SK-N-SH treated with all-trans-retinoic acid at 6 μM for 48 hours (cell line): ENCODE measurements at regions not wholly inside any gene's neighbourhood (a gene's known extent, or its start where the extent isn't known, plus 50 kb on each side); places are given as distances from the start of the nearest gene placed in this dataset.
"Not testable (repeated sequence)": the region's sequence is repeated elsewhere in the genome, so short reads cannot be mapped to it uniquely, and the experiment has no call there.

Experiments
- ATAC-seq: fragments of 200-7000 bp; cut with Tn5 transposase; 3 replicates; pipeline ENCODE4 v1.9.1; 2020; ENCODE audit warnings: mild to moderate bottlenecking, moderate library complexity
- ARNTL ChIP-seq: fragments of 450-650 bp; formaldehyde crosslinking; IDR thresholded peaks from 2 replicates; pipeline ENCODE4 v1.5.0; 2020; ENCODE audit warnings: low read depth, mild to moderate bottlenecking, moderate library complexity, borderline replicate concordance
- BACH2 ChIP-seq: fragments of 250-450 bp; sonication (Bioruptor Pico); IDR thresholded peaks from 2 replicates; pipeline ENCODE4 v1.9.0; 2021; ENCODE audit warnings: mild to moderate bottlenecking, borderline replicate concordance
- CREB5 ChIP-seq: fragments of 250-450 bp; sonication (Bioruptor Pico); IDR thresholded peaks from 2 replicates; pipeline ENCODE4 v1.5.1; 2020; ENCODE audit warnings: low read depth, mild to moderate bottlenecking, moderate library complexity
- CSRNP3 ChIP-seq: fragments of 250-450 bp; sonication (Bioruptor Pico); IDR thresholded peaks from 2 replicates; pipeline ENCODE4 v1.5.1; 2021; ENCODE audit warnings: mild to moderate bottlenecking, moderate library complexity
- ESRRG ChIP-seq: fragments of 250-450 bp; sonication (Bioruptor Pico); IDR thresholded peaks from 2 replicates; pipeline ENCODE4 v1.6.1; 2021; ENCODE audit warnings: mild to moderate bottlenecking
- GLIS3 ChIP-seq: fragments of 250-450 bp; sonication (Bioruptor Pico); IDR thresholded peaks from 2 replicates; pipeline ENCODE4 v1.5.0; 2020; ENCODE audit warnings: mild to moderate bottlenecking, moderate library complexity
- ISL1 ChIP-seq: fragments of 250-450 bp; sonication (Bioruptor Pico); IDR thresholded peaks from 2 replicates; pipeline ENCODE4 v2.1.2; 2022; ENCODE audit warnings: mild to moderate bottlenecking, moderate library complexity
- PATZ1 ChIP-seq: fragments of 250-450 bp; sonication (Bioruptor Pico); IDR thresholded peaks from 2 replicates; pipeline ENCODE4 v1.8.0; 2020; ENCODE audit warnings: mild to moderate bottlenecking, moderate library complexity, borderline replicate concordance
- POU6F1 ChIP-seq: fragments of 250-450 bp; sonication (Bioruptor Pico); IDR thresholded peaks from 2 replicates; pipeline ENCODE4 v1.8.0; 2021; ENCODE audit warnings: low read depth, mild to moderate bottlenecking, moderate library complexity, borderline replicate concordance
- PPARA ChIP-seq: fragments of 250-450 bp; sonication (Bioruptor Pico); IDR thresholded peaks from 2 replicates; pipeline ENCODE4 v1.5.0; 2020; ENCODE audit warnings: mild to moderate bottlenecking, borderline replicate concordance
- RARB ChIP-seq: fragments of 250-450 bp; sonication (Bioruptor Pico); IDR thresholded peaks from 2 replicates; pipeline ENCODE4 v1.8.0; 2021; ENCODE audit warnings: mild to moderate bottlenecking, moderate library complexity
- TCF4 ChIP-seq: fragments of 250-450 bp; sonication (Bioruptor Pico); IDR thresholded peaks from 2 replicates; pipeline ENCODE4 v1.8.0; 2021; ENCODE audit warnings: mild to moderate bottlenecking, moderate library complexity, borderline replicate concordance
- TOX ChIP-seq: fragments of 250-450 bp; sonication (Bioruptor Pico); IDR thresholded peaks from 2 replicates; pipeline ENCODE4 v1.8.0; 2021; ENCODE audit warnings: mild to moderate bottlenecking, moderate library complexity, borderline replicate concordance
- TSHZ2 ChIP-seq: fragments of 250-450 bp; sonication (Bioruptor Pico); IDR thresholded peaks from 2 replicates; pipeline ENCODE4 v1.5.0; 2020; ENCODE audit warnings: mild to moderate bottlenecking, moderate library complexity
- ZFP3 ChIP-seq: fragments of 250-450 bp; sonication (Bioruptor Pico); IDR thresholded peaks from 2 replicates; pipeline ENCODE4 v1.5.0; 2020; ENCODE audit warnings: mild to moderate bottlenecking, moderate library complexity
- ZFP30 ChIP-seq: fragments of 450-650 bp; formaldehyde crosslinking; IDR thresholded peaks from 2 replicates; pipeline ENCODE4 v1.5.0; 2022; ENCODE audit warnings: mild to moderate bottlenecking, moderate library complexity
- ZNF70 ChIP-seq: fragments of 450-650 bp; formaldehyde crosslinking; IDR thresholded peaks from 2 replicates; pipeline ENCODE4 v1.5.0; 2020; ENCODE audit warnings: mild to moderate bottlenecking, moderate library complexity
- ZNF8 ChIP-seq: fragments of 450-650 bp; formaldehyde crosslinking; IDR thresholded peaks from 2 replicates; pipeline ENCODE4 v1.5.0; 2020; ENCODE audit warnings: mild to moderate bottlenecking, moderate library complexity

- ATAC-seq: no peak
- TF ChIP-seq TCF4 (CRISPR knock-in tag): no peak
- TF ChIP-seq BACH2 (CRISPR knock-in tag): no peak
- TF ChIP-seq ESRRG: no peak
- no peak for TF ChIP-seq CSRNP3
- no peak for TF ChIP-seq TOX (CRISPR knock-in tag)
- TF ChIP-seq GLIS3 (CRISPR knock-in tag): no peak
- TF ChIP-seq ZNF8 (CRISPR knock-in tag): no peak
- TF ChIP-seq, all 23 proteins: peak for 0
These were observed 102.5 kb upstream of the PNPT1 start for GRCh38 chr2:55796121-55796520.

- not testable (repeated sequence) for ATAC-seq
These were observed 100.0 kb upstream of the PNPT1 start for GRCh38 chr2:55793602-55794001.

GRCh38 chr2:55786280-55786679 is 92.6 kb upstream of the PNPT1 start:
- ATAC-seq: no peak
- TF ChIP-seq ZNF8 (CRISPR knock-in tag): no peak
- TF ChIP-seq PATZ1 (CRISPR knock-in tag): no peak
- no peak for TF ChIP-seq ESRRG
- TF ChIP-seq CSRNP3: no peak
- no peak for TF ChIP-seq GLIS3 (CRISPR knock-in tag)
- no peak for TF ChIP-seq POU6F1
- no peak for TF ChIP-seq RARB (CRISPR knock-in tag)
- no peak for TF ChIP-seq ISL1
- no peak for TF ChIP-seq TOX (CRISPR knock-in tag)
- no peak for TF ChIP-seq ARNTL (CRISPR knock-in tag)
- no peak for TF ChIP-seq ZFP3
- no peak for TF ChIP-seq ZFP30 (CRISPR knock-in tag)
- TF ChIP-seq TSHZ2 (CRISPR knock-in tag): no peak
- TF ChIP-seq, all 23 proteins: peak for 0

- not testable (repeated sequence) for ATAC-seq
These were observed 90.1 kb upstream of the PNPT1 start for GRCh38 chr2:55783751-55784150.

- no peak for ATAC-seq
- TF ChIP-seq ISL1 (no peak), POU6F1 (no peak), TSHZ2 (CRISPR knock-in tag) (no peak), PPARA (CRISPR knock-in tag) (no peak), ZNF70 (CRISPR knock-in tag) (no peak), ARNTL (CRISPR knock-in tag) (no peak), RARB (CRISPR knock-in tag) (no peak), CREB5 (CRISPR knock-in tag) (no peak)
These were observed 89.0 kb upstream of the PNPT1 start for GRCh38 chr2:55782528-55783173.
